ENCODE measurements at regions not wholly inside any gene's neighbourhood (a gene's known extent, or its start where the extent isn't known, plus 50 kb on each side); places are given as distances from the start of the nearest gene placed in this dataset.

GRCh38 chr3:95894820-95895219 is 919.6 kb upstream of the EPHA6 start:
- no peak for TF ChIP-seq CTCF (IDR thresholded peaks at IDR 0.05)
- Histone ChIP-seq H3K27me3 (no peaks in the 10 kb centered on the region), H3K27ac (no peak overlapping the region), H3K4me1 (no peaks in the 10 kb centered on the region), H3K9me3 (peaks cover 0 to 36% (median 6%) of the 10 kb centered on the region in 11 donors), H3K36me3 (no peaks in the 10 kb centered on the region), H3K4me3 (no peak overlapping the region)
- intact Hi-C loops (cut with DNase I): no loop called here
- no peak for DNase-seq
- ATAC-seq: no peak
- 59 to 60% methylated on average over 2 of the region's 2 CpGs for WGBS, 2 donors

GRCh38 chr3:95899494-95899893 is 914.9 kb upstream of the EPHA6 start:
- Histone ChIP-seq H3K27me3 (no peaks in the 10 kb centered on the region), H3K27ac (no peak overlapping the region), H3K4me3 (no peak overlapping the region), H3K36me3 (no peaks in the 10 kb centered on the region), H3K4me1 (no peaks in the 10 kb centered on the region), H3K9me3 (peaks cover 0 to 3% (median 0%) of the 10 kb centered on the region in 11 donors)
- ATAC-seq: no peak
- DNase-seq: no peak
- 69 to 72% methylated on average over 2 of the region's 2 CpGs for WGBS, 2 donors
- TF ChIP-seq CTCF (IDR thresholded peaks at IDR 0.05): no peak
- intact Hi-C loops (cut with DNase I): no loop called here

GRCh38 chr3:95899911-95900310 is 914.5 kb upstream of the EPHA6 start:
- 58 to 63% methylated on average over 2 of the region's 2 CpGs for WGBS, 2 donors
- Histone ChIP-seq H3K27me3 (no peaks in the 10 kb centered on the region), H3K36me3 (no peaks in the 10 kb centered on the region), H3K4me1 (no peaks in the 10 kb centered on the region), H3K4me3 (no peak overlapping the region), H3K27ac (no peak overlapping the region), H3K9me3 (peaks cover 0 to 3% (median 0%) of the 10 kb centered on the region in 11 donors)
- DNase-seq (no peak), ATAC-seq (no peak)
- intact Hi-C loops (cut with DNase I): no loop called here
- no peak for TF ChIP-seq CTCF (IDR thresholded peaks at IDR 0.05)

GRCh38 chr3:95901948-95902347 is 912.4 kb upstream of the EPHA6 start:
- no peak for TF ChIP-seq CTCF (IDR thresholded peaks at IDR 0.05)
- Histone ChIP-seq H3K4me3 (no peak overlapping the region), H3K4me1 (no peaks in the 10 kb centered on the region), H3K36me3 (no peaks in the 10 kb centered on the region), H3K27me3 (no peaks in the 10 kb centered on the region), H3K27ac (no peak overlapping the region), H3K9me3 (peaks cover 0 to 3% (median 0%) of the 10 kb centered on the region in 11 donors)
- intact Hi-C loops (cut with DNase I): no loop called here
- ATAC-seq: no peak
- no peak for DNase-seq

GRCh38 chr3:95905182-95905581 is 909.2 kb upstream of the EPHA6 start:
- TF ChIP-seq CTCF (IDR thresholded peaks at IDR 0.05): no peak
- no peak for ATAC-seq
- no peaks in the 10 kb centered on the region for H3K27me3 ChIP-seq
- DNase-seq: no peak
- no peak overlapping the region for H3K4me3 ChIP-seq
- H3K4me1 ChIP-seq: no peaks in the 10 kb centered on the region
- H3K9me3 ChIP-seq: peaks cover 0 to 4% (median 0%) of the 10 kb centered on the region in 11 donors
- no peak overlapping the region for H3K27ac ChIP-seq
- 37 to 58% methylated on average over 1 of the region's 1 CpG for WGBS, 2 donors
- intact Hi-C loops (cut with DNase I): no loop called here
- H3K36me3 ChIP-seq: no peaks in the 10 kb centered on the region

All from heart right ventricle (tissue), 16 donors.